GM13976 (cell line): ENCODE measurements at regions not wholly inside any gene's neighbourhood (a gene's known extent, or its start where the extent isn't known, plus 50 kb on each side); places are given as distances from the start of the nearest gene placed in this dataset.

Source experiments
- DNase-seq: peaks from one replicate; pipeline ENCODE4 v3.0.0; 2012; ENCODE audit warnings: low spot score
- in situ Hi-C: fragments of 300-500 bp; cut with MboI; formaldehyde crosslinking; loops from one replicate; pipeline ENCODE4 v1.12.0; 2022; ENCODE audit warnings: low sequenced_read_pairs, mixed read lengths, inconsistent platforms; ENCODE audit not compliant: unreplicated experiment
- TF ChIP-seq, protein P1 (sequence below): IDR thresholded peaks from 2 replicates; pipeline ENCODE4 v1.5.1; 2012; ENCODE audit warnings: borderline replicate concordance, mild to moderate bottlenecking; ENCODE audit not compliant: insufficient read depth; ENCODE audit errors: extremely low read depth, missing control alignments, control extremely low read depth

DNA sequence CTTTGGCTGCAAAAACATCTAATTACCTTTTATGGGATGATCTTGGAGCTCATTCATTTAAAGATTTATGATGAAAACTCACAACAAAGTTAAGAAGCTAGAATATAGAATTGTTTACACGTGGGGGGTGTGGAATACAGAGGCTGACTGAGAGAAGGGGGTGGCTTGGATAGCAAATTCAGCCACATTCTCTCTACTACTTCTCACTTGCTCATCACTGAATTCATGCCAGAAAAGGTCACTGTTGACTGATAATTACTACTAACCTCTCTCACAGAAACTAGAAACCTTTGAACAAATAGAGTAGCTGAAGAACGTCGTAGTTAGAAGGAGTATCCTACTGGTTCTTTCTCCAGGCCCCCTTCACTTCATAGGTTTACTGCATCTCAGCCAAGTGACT lies 808.2 kb downstream of the BRINP1 start:
- no peak for DNase-seq
- in situ Hi-C loops = no loop called here

DNA sequence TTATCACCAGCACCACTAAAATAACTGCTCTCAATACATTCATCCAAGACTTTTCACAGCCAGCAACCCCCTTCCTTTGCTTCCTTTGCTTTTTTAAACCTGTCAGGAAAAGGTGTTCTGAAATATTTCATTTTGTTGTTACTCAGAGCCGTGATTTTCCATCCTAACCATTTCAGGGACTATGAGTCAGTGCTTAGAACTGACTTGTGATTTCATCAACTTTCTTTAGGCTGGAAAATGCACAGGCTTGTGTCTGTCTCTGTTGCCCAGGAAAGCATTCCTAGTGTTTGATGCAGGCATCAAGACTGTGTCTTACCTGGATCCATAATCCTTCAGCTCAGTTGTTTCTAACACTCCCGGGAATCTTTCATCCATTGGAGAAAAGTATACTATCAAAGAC lies 805.6 kb downstream of the BRINP1 start:
- TF ChIP-seq, protein P1, sequence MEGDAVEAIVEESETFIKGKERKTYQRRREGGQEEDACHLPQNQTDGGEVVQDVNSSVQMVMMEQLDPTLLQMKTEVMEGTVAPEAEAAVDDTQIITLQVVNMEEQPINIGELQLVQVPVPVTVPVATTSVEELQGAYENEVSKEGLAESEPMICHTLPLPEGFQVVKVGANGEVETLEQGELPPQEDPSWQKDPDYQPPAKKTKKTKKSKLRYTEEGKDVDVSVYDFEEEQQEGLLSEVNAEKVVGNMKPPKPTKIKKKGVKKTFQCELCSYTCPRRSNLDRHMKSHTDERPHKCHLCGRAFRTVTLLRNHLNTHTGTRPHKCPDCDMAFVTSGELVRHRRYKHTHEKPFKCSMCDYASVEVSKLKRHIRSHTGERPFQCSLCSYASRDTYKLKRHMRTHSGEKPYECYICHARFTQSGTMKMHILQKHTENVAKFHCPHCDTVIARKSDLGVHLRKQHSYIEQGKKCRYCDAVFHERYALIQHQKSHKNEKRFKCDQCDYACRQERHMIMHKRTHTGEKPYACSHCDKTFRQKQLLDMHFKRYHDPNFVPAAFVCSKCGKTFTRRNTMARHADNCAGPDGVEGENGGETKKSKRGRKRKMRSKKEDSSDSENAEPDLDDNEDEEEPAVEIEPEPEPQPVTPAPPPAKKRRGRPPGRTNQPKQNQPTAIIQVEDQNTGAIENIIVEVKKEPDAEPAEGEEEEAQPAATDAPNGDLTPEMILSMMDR = no peak
- in situ Hi-C loops = no loop called here
- no peak for DNase-seq

More for the DNA sequence above, 808.2 kb downstream of the BRINP1 start:
- TF ChIP-seq, protein P1 = no peak

DNA sequence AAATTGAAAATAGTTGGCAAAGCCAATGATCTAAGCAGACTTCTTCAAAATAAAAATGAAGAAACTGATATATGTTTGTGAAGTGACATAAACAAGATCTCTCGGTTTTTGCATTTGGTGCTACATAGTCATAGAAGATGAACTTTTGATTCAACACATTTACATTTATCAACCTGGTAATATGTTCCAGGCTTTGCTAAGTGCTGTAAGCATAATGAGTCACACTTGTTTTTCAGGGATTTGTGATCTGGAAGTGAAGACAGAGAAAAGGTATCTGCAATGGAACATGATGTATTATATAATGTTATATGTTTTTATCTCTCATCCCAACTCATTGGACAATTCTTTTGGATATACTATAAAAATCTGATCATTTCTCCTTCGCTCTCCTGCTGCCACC lies 801.4 kb downstream of the BRINP1 start:
- TF ChIP-seq, protein P1 = no peak
- in situ Hi-C loops = no loop called here
- DNase-seq = no peak

DNA sequence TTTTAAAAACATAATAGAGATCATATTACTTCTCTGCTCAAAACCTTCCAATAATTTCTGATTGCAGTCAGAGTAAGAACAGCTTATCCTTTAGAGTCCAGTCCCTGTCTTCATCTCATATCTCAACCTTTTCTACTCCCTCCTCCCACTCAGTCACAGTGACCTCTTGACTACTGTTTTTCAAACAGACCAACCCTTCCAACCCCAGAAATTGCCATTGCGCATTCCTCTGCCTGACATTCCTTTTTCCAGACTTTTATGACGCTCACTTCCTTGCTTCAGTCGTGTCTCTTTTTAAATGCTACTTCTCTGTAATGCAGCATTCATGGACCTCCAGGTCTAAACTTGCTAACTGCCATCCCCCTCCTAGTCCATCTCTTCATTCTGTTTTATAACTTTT lies 800.5 kb downstream of the BRINP1 start:
- in situ Hi-C loops = no loop called here
- TF ChIP-seq, protein P1 = no peak
- DNase-seq = no peak

DNA sequence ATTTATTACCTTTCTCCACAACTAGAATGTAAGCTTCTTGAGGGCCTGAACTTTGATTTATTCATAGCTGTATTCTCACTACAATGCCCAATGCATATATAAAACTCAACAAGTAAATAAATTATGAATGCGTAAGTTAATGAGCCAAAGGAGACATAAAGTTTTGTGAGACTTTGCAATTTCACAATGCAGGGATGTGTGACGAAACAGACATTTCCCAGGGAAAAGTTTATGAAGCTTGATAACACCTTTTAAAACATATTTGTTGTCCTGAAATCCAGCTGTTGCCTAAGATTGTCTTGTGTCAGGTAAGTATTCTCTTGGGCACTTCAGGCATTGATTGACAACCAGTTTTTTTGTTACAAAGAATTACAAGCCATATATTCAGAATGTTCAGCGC lies 800.1 kb downstream of the BRINP1 start:
- TF ChIP-seq, protein P1 = no peak
- in situ Hi-C loops = no loop called here
- DNase-seq = no peak

DNA sequence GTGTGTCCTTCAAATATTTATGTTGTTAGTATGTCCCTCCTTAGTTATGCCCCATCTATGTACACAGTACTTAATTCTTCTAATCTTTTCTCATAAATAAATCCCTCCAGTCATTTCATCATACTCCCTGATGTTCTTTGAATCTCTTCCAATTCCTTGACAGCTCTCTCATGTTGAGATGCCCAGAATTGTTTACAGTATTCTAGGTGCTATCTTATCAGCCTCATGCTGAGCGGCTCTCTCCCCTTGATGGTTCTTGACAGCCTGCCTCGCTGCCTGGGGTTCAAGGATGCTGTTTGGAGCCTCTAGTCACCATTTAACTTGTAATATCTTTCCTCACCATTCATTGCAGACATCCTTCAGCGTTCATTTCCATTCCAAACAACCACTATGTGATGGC lies 799.2 kb downstream of the BRINP1 start:
- in situ Hi-C loops = no loop called here
- TF ChIP-seq, protein P1 = no peak
- DNase-seq = no peak
